ENCODE measurements at regions not wholly inside any gene's neighbourhood (a gene's known extent, or its start where the extent isn't known, plus 50 kb on each side); places are given as distances from the start of the nearest gene placed in this dataset.
"Not testable (repeated sequence)": the region's sequence is repeated elsewhere in the genome, so short reads cannot be mapped to it uniquely, and the experiment has no call there.

DNA sequence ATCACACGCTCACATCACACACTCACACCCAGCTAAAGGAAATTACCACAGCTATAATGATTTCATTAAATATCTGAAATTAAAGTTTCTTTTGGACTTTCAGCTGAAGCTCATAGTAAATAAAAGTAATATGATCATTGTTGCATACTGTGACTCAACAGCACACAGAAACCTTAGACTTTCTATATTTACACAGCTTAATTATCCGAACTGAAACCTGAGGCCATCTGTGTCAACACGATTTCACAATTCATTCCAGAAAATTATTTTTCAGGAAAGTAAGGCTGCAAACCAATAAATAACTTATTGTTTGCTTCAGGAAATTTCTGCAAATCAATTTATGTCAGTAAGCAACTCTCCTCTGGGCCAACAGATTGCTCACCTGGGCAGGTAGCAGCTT, 1352.2 kb upstream of the CDH18 start:
- DNase-seq (ENCODE audit: low spot score), result not testable (repeated sequence)

DNA sequence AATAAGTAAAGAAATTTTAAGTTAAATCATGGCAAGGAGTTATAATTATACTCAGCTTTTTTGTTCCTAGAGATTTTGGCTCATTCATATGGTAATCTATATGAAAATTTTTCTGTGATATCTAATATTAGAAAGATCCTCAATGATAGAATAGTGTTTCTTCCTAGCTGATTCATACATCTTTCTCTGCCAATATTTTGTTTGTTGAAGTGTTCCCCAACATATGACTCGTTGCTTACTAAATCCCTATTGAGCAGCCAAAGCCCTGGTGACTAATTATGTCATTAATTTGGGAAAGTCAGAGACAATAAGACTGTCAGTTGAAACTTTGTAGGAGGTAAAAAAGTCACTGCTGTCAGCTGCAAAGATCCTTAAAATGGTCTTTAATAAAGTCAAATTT, 1348.5 kb upstream of the CDH18 start:
- DNase-seq (ENCODE audit: low spot score), result not testable (repeated sequence)

DNA sequence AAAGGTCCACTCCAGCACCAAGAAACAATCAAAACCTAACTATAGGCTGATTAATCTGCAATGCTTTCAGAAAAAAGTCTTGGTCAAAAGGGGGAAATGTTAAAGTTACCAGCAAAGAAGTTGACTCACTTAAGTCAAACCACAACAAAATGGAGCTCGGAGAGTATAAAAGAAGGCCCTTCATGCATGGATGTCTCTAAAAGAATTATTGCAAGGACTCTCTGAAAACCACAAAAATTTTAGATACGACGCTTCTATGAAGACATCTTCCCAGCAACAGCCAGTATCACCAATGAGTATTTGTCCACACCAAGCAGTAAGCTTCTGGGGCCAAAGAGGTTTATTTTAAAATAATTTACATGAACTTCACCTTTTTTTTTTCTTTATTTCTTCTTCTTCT, 1327.4 kb upstream of the CDH18 start:
- not testable (repeated sequence) for DNase-seq (ENCODE audit: low spot score)

DNA sequence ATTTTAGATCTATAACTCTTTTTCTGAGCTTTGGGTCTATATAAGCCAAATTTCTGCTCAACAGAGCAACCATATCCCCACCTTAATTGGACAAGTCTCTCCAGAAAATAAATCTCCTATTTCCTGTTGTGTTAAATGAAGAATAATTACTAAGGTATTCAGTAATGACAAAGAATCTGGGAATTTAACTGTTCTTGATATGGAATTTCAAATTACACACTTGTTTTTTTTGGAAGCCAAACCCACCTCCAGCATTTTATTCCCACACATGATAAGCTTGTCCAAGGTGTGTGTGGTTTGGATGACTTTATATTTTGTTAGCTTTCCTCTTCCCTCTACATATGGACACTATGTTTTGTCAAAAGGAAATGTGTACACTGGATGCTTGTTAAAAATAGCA, 1313.2 kb upstream of the CDH18 start:
- DNase-seq (ENCODE audit: low spot score), result not testable (repeated sequence)

DNA sequence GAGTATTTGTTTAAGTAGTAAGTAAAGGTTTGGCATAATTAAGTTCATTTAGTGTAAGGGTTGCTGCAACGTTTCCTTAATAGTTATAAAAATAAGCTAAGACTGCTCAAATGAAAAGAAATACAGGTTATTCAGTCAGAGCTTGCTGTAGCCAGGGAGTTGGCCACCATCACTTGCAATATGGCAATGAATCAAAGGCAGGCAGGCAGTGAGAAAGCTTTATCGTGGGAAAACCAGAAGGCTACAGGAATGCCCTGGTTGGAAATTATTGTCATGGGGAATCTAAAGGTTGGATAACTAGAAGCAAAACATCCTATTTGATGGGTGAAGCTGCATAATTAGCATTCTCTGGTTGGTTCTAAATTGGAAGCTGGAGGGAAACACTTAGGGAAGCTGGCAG, 1286.4 kb upstream of the CDH18 start:
- not testable (repeated sequence) for DNase-seq (ENCODE audit: low spot score)

DNA sequence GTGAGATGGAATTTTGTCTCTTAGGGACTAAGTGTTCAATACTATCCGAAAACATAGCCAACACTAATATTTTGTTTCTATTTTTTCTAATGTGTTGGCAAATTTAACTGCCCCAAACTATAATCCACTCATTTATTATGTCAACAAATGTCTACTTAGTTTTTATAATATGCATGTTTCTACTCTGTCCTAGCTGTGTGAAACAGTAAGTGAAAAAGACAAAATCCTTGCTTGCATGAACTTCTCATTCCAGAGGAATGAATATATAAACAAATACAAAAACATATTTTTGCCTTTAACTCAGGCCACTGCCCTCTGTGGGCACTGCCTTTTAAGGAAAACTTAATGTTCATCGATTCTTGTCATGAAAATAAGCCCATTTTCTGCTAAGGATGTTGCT, 1275.4 kb upstream of the CDH18 start:
- DNase-seq (ENCODE audit: low spot score), result no peak

DNA sequence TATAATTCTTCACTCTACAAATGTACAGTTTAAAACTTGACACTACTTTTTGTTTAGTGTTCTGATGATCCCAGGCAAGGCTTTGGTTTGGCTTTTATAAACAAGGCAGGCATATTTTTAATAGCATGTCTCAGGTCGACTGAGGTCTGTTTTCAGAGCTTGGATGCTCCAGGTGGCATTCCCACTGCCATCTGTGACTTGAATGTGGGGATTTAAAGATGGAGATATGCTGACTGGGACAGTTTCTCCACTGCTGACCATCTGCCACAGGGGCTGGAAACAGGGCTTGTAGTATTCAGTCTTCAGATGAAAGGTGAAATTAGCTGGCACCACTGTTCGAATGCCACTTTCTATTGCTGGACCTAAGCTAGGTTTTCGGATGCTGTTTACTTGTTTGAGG, 1266.2 kb upstream of the CDH18 start:
- DNase-seq (ENCODE audit: low spot score), result no peak

DNA sequence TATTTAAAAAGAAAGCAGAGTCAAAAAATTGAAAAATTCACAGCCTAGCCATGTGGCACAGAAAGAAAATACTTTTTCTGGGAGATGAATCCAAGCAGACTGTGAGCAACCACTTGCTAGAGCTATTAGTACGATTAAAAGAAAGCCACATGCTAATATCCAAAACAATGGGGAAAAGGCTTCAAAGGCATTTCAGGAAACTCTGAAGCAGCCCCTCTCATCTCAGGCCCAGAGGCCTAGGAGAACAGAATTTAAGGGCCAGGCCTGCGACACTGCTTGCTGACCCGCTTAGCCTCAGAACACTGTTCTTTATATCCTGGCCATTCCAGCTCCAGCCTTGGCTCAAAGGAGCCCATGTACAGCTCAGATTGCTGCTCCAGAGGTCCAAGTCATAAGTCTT, 1257.0 kb upstream of the CDH18 start:
- no peak for DNase-seq (ENCODE audit: low spot score)

DNA sequence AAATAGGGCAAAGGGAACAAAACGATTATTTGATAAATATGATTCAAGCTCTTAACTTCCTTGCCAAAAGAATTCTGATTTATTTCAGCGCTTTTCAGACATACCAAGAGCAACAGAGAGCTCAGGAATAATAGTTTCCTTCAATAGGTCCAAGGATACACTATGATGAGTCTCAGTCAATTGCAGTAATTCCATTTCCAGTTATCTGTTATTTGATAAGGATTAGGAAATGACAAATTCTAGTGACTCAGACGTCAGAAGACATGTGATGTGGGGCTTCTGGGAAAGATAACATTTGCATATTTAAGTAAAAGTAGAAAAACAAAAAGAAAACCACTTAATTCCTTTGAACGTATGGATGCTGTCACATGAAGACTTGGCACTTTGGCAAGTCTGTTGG, 1250.8 kb upstream of the CDH18 start:
- no peak for DNase-seq (ENCODE audit: low spot score)

DNA sequence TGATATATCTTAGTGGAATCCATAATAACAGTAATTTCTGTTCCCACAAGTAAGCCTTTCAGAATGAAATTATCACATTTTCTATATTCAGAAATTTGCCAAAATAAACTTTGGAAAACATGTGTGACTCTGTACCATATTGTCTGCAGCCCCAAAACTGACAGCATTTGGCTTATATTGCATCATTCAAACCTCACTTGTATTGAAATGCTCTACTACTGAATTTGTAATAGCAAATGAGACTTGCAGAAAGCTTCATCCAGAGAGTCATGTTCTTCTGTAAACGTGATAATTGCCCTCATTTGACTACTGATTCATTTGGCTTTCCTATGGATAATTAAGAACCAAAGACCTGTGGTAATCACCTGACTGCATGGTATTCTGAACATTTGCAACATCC, 1249.5 kb upstream of the CDH18 start:
- DNase-seq (ENCODE audit: low spot score), result peak; percentile 26

DNA sequence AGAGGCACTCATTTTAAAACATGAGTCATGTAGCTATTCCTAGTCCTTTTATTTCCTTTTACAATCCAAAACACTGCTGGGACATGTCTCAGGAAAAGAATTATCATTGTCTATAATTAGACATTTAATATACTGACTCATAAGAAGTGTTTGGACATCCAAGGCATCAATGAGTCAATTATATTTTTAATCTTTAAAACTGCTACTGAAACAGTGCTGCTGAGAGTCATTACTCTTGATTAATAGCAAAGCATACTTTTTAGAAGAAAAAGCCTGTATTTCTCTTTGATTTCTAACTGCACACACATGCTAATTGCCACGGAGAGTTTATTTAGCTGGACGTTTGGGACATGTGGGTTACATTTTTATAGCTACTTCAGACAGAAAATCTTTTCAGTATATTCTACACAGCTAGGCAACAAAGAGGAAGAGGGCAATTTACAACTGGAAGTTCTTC, 1249.0 kb upstream of the CDH18 start:
- DNase-seq (ENCODE audit: low spot score), result no peak

DNA sequence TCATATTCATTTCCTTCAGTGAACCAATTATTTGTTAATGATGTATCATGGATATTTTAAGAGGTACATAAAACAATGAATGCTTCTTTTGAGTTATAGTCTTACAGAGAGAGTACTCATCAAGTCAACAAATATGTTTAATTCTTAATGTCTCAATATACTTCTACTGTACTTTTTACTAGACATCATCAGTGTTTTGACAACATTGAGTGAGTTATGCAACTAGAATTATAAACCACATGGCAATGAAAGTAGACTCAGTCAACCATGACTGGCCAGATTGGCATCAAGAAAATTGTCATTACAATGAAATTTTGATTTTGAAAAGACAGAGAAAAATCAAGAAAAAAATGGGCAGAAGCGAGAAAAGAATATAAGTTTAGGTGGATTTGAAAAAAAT, 1248.1 kb upstream of the CDH18 start:
- DNase-seq (ENCODE audit: low spot score), result no peak

DNA sequence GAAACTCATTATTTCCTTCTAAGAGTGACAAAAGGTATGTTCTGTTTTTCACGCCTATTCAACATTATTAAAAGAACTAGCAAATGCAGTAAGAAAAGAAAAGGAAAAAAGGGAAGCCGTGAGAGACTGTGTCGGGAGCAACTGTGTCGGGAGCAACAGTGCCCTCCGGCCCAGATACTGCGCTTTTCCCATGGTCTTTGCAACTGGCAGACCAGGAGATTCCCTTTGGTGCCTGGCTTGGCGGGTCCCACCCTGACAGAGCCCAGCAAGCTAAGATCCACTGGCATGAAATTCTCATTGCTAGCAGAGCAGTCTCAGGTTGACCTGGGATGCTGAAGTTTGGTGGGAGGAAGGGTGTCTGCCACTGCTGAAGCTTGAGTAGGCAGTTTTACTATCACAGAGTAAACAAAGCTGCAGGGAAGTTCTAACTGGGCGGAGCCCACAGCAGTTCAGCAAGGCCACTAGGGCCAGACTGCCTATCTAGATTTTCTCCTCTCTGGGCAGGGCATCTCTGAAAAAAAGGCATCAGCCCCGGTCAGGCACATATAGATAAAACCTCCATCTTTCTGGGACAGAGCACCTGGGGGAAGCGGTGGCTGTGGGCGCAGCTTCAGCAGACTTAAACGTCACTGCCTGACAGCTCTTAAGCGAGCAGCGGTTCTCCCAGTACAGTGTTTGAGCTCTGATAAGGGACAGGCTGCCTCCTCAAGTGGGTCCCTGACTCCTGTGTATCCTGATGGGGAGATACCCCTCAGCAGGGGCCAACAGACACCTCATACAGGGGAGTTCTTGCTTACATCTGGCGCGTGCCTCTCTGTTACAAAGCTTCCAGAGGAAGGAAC, 1237.4 kb upstream of the CDH18 start:
- no peak for DNase-seq (ENCODE audit: low spot score)

DNA sequence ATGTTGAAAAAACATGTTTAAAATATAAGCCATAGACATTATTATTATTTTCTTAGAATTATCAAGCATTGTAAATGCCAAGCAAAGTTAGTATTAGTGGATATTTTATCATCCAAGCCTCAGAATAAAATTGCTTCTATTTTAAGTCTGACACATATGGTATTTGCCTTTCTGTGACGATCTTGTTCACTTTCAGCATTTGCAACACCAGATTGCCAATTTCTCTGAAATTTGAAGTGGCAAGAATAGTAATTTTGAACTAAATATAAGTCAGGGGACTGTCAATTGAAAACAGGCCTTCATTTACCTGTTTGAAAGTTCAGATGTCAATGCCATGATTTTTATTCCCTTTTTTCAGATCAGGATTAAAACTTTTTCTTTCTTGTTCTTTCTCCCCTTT, 1233.6 kb upstream of the CDH18 start:
- DNase-seq (ENCODE audit: low spot score), result peak; percentile 13

DNA sequence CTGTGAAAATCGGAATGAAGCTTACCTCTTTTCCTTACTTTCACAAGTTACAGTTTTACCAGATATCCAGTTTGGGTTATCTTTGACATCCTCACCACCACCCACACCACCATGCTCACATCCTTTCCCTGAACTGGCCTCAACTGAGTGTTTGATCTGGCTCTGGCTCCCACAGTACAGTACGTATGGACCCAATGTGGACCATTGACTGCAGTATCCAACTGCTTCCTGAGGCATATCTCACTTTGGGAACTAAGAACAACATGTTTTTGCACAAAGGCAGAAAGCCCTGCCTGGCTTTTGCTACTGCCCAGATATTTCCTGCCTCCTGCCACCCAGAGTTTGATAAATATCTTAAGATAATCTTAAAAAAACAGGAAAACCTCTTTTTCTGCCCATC, 1232.0 kb upstream of the CDH18 start:
- no peak for DNase-seq (ENCODE audit: low spot score)

DNA sequence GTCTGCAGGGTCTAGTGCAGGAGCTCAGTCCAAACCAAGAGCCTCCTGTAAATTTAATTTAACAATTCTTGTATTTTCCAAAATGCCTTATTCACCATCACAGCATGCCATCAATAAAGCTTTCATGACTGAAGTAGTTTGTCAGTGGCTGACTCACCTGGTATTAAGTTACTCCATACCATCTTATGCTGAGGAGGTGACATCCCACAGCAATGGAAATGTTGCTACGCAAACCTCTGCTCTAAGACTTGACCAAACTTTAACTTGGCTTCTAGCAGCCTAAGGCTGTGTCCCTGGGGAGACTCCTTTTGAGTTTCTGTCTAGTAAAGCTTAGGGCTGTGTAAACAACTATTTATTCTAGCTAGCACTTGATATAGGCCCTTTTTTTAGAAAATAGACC, 1231.3 kb upstream of the CDH18 start:
- DNase-seq (ENCODE audit: low spot score), result no peak

DNA sequence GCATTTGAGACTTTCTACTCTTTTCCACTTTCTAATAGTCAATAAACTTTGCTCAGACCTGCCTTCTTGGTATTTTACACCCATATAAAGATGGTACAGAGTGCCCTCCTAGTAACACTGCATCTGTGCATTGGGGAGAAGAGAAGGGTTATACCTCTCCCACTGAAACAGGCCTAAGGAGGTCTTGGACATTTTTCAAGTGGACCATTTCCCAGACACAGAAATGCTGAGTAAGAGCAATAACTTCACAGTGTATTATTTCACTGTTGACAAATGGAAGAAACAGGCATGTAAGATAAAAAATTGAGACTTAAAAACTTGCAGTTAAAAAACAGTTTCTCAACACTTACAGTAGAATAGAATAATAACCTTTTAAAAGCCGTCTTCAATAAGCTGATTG, 1224.0 kb upstream of the CDH18 start:
- no peak for DNase-seq (ENCODE audit: low spot score)

DNA sequence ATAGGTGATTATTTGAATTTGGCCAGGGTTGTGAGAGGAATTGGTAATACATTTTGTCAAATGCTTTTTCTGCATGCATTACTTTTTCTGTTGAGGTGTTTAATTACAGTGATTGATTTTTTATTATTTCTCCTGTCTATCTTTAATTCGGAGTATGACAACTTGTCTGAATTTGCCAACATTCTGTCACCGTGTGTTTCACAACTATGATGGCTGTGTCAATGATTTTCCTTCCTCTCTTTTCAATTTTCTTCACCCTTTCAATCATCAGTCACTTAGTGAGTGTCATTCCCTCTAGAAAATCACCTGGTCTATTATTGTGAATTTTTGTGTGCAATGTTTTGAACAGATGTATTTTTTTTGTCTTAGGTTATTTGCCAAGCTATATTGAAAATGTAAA, 1221.4 kb upstream of the CDH18 start:
- no peak for DNase-seq (ENCODE audit: low spot score)

DNA sequence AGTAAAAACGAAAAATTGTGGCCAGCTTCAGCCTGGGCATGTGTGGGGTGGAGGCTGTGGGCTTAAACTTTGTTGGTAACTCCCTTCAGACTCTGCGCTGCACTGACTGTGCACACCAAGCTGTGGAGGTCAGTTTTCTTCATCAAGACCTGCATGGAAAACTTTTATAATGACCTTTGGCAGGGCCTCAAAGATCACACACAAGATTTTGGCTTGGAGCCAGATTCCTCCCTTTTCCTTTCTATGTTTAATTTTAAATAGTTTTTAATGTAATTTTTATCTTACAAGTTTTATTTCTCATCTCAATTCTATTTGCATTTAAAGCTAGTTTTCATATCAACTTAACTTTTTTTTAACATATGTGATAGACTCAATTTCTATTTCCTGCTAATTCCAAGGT, 1211.1 kb upstream of the CDH18 start:
- no peak for DNase-seq (ENCODE audit: low spot score)

DNA sequence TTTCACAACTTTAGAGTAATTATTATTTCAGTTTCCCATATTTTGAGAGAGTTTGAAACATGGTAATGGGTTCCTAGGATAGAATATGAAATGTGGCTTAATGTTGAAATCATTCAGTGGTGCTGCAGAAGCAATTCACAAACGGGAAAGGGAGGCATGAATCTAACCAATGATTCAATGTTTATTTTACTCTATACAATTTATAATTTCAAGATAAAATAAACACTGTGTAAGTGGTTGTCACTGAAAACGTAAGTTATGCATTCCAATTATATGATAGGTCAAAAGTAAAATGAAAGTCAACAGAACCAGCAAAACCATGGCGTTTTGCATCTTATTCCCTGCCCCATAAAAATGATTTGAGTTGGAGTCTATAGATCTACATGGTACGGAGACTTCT, 1207.1 kb upstream of the CDH18 start:
- DNase-seq (ENCODE audit: low spot score), result no peak

DNA sequence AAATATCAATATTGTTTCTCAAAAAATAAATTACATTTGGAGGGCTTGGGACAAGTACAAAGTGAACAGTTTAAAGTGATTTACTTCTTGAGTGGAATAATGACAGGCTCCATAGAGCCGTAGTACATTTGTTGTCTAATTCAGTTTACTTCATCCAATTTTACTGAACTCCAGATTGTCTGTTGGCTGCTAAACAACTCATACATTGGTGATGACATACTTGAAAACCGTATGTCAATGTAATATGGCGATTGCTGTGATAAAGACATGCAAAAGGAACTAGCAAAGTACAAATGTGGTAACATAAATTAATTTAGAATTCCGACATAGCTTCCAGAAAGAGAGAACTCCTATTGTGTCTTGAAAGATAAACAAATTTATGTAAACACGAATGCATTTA, 1197.5 kb upstream of the CDH18 start:
- DNase-seq (ENCODE audit: low spot score), result no peak

DNA sequence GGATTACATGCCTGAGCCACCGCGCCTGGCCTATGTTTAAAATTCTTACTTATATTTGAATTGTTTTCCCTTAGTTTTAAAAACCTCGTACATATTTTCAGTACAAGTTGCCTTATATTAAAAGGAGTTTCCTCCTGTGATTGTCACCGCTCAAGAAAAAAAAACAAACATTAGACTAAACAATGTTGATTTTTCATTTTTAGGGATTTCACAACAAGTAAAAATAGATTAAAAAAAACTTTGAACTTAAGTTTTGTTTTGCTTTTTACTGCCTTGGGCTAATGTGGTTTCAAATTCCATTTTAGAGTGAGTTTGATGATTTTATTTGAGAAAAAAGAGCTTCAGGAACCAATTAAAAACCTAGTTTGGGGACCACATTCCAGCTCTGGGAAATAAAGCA, 1196.6 kb upstream of the CDH18 start:
- DNase-seq (ENCODE audit: low spot score), result no peak

DNA sequence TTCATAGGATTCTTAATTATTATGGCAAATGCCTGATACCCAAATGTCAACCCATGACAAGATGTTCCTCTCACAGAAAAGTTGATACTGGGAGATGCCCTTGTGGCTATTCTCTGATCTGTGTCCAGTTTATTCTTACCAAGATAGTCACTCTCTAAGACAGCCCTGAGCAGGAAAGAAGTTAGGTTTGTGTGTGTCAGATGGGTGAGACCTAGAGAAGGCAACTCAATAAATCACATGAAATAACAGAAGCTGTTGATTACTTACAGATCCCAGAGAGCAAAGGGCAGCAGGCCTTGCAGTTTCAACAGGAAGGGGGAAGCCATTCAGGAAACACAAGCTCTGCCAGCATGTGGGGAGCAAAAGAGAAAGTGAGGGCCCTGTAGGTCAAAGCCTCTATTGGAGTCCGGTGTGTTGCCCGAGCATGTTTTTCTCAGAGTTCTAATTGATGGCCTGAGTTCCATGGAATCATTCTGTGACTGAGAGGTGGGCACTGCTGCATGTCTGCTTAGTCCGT, 1193.7 kb upstream of the CDH18 start:
- no peak for DNase-seq (ENCODE audit: low spot score)

DNA sequence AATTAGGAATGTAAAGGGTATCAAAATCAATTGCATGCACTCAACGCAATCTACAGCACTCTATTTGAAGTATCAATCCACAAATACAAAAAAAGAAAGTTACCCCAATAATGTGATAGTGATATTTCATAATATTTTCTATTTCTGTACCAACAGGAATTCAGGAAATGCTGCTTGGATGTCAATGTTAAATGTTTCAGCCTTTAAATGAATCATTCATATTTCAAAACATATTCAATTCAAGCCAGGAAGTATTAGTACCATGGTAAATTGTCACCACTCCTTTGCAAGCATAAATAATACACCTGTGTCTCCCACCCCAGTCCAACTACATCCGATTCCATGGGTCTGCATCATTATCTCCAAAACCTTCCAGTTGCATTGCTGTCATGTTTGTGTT, 1185.5 kb upstream of the CDH18 start:
- DNase-seq (ENCODE audit: low spot score), result no peak

Data from Ammon's horn (tissue), 1 donor.